Vagina (tissue), 2 donors: ENCODE measurements at regions not wholly inside any gene's neighbourhood (a gene's known extent, or its start where the extent isn't known, plus 50 kb on each side); places are given as distances from the start of the nearest gene placed in this dataset.

ENCODE experiments used
- CTCF ChIP-seq, 3 experiments: fragments of 450-650 bp in 2 of 3; fragments of 200-600 bp in 1 of 3; sonication (generic) in 1 of 3; IDR thresholded peaks; one replicate each; pipeline ENCODE4 v1.5.1; 2017 to 2019; ENCODE audit warnings: antibody characterized with exemption in 3 of 3, mild to moderate bottlenecking in 2 of 3, moderate library complexity in 2 of 3
- POLR2A ChIP-seq, 2 donors: fragments of 450-650 bp; IDR thresholded peaks; one replicate each; pipeline ENCODE4 v1.6.1; 2017; ENCODE audit warnings: antibody characterized with exemption in 2 of 2, mild to moderate bottlenecking in 2 of 2, moderate library complexity in 2 of 2
- POLR2AphosphoS5 ChIP-seq, 2 donors: sonication (generic); formaldehyde crosslinking; IDR thresholded peaks; one replicate each; pipeline ENCODE4 v1.9.0; 2017; ENCODE audit warnings: antibody characterized with exemption in 2 of 2, mild to moderate bottlenecking in 2 of 2, low read depth in 1 of 2; ENCODE audit not compliant: insufficient read depth in 1 of 2

- TF ChIP-seq POLR2A (IDR thresholded peaks at IDR 0.05): no peak
- no peak for TF ChIP-seq CTCF (IDR thresholded peaks at IDR 0.05)
- TF ChIP-seq POLR2AphosphoS5 (IDR thresholded peaks at IDR 0.05; ENCODE audit: insufficient read depth in 1 of 2, low read depth in 1 of 2): no peak
These were observed 698.8 kb upstream of the LMO3 start for GRCh38 chr12:17304503-17305347.
